OCI-M1 (cell line): ENCODE measurements at regions not wholly inside any gene's neighbourhood (a gene's known extent, or its start where the extent isn't known, plus 50 kb on each side); places are given as distances from the start of the nearest gene placed in this dataset.

Experiments
- DNase-seq: peaks from one replicate; lab custom pipeline; 2025; lab: John Stamatoyannopoulos, UW

DNA sequence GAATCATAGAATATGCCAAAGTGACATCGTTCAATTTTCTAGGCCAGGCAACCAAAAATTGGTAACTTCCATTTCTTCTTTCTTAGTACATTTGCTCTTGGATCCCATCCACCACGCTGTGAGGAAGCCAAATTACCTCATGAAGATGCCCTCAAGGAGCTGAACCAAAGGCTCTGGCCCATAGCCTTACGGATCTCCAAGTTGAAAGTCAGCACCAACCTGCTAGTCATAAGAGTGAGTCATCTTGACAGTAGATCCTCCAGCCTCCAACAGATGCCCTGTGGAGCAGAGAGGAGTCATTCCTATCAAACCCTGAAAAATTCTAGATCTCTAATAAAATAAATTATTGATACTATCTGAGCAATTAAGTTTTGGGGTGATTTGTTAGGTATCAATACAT, 322.5 kb upstream of the COL8A1 start:
- DNase-seq: no peak

DNA sequence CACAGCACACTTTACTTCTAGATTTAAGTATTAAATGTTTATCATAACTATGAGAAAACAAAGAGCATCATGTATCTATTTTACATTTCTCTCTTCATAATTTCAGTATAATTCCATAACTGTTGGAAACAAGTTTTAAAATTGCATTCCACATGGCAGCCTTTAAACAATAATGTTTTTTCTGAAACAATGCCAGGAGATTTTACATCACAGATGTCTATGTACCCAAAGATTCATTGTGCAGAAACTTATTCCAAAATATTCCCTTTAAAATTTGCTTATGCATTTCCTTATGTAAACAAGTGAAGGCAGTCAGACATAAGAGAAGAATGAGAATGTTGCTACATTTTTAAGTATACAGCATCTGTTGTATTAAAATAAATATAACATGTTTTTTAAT, 324.9 kb upstream of the COL8A1 start:
- DNase-seq: no peak

DNA sequence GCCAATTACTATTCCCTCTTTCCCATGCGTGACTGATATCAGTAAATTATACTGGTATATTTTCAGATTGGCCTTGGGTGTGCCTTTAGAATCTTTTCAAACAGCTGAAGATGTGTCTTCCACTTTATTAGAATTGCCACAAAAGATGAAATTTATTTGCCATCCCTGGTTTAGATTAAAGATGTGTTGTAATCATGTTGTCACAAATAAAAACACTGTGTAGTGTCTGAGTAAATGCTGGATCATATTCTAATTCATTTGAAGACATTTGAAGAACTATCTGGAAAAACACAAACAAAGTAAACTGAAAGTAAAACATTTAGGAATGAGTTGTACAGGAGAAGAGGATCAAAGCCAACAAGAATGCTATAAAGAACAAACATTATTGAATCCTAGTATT, 339.7 kb upstream of the COL8A1 start:
- no peak for DNase-seq

DNA sequence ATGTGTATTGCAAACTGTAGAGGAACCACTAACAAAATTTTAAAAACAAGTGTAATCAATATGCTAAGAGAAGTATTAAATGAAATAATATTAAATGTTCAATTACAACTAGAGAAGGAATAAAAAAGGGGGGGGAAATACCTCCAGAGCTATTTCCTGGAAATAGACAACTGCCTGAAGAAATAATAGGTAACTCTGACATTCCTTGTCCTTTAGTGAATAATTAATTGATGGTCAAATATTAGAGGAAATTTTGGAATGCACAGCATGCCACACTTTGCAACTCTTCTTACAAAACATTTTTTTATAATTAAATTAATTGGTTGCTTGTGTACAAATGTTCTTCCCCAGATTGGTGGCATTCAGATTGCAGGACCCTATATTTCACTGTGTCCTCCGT, 342.6 kb upstream of the COL8A1 start:
- no peak for DNase-seq

DNA sequence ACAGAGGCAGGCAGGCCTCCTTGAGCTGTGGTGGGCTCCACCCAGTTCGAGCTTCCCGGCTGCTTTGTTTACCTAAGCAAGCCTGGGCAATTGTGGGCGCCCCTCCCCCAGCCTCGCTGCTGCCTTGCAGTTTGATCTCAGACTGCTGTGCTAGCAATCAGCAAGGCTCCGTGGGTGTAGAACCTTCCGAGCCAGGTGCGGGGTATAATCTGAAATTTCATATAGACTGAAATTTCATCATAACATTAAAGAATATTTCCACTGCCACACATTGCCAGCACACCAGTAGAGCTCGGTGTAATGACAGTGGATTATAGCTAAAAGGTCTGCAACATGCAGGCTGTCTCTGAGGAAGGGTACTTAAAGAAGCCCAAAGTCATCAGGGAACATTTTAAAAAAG, 344.3 kb upstream of the COL8A1 start:
- DNase-seq: peak; percentile 15

DNA sequence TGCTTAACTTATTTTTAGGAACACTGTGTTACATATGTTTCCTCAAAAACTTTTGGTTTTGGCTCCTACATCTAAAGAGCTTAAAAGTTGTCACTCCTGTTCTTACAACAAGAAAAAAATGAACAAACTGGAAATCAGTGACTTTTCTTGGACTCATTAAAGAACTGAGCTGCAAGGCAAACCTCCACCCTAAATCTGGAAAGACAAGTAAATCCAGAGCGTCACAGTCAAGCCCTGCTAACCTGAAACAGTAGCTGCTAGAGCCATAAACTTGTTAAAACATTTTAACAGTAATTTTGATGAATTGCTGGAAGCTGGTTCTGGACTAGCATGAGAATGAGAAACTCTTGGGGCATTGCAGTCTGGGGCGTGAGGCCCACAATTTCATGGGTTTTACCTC, 350.5 kb upstream of the COL8A1 start:
- DNase-seq: no peak

DNA sequence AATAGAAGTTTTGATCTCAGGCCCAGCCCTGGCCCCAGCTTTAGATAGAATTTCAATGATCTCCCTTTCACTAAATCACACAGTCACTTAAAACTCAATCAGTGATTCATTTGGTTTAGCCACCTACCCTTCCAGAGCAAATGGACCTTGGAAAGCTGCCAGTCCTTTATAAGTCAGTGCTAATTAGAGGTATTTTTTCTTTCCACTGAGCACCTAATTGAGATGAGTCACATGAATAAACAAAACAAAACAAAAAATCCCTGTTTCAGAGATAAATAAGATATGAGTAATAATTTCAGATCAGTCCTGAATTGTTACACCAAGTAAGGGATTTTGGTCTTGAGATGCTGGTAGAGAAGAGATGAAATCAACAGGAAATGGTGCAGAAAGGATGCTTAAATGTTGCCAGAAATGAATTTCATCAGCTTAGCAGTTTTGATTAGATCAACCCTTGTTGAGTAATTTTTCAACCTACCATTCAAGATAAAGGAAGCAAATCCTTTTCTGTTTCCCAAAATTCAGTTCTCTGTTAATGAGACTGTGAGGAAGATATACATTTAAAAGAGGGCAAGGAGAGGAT, 352.0 kb upstream of the COL8A1 start:
- DNase-seq: no peak

DNA sequence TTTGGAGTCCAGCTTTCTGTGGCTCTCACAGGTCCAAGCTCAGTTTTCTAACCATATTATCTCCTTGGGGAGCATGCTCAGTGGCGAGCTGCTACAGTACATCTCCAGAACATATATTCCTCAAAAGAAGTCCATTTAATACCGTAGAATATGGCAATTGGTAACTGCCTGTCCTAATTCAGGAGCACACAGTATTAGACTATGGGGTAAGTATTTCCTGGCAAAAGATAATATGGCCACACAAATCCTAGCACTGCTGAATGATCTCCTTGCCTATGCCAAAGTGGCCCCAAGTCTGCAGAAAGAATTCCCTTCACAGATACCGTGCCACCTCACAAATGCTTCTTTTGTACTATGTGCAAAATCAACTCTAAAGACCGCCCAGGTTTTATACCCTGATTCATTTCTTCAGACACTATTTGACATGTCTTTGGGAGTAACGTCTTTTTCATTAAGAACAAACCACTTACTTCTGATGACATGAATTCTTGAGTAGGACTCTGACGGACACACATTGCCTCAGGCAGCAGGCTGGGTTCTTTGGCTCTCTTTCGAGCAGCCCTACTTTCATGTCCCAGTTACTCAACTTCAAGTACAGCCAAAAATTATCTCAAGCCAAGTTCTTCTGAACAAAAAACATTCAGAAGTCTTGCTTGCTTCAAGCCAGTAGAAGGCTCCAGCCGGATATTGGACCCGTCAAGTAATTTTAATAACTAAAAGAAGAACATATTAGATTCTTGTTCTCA, 368.3 kb upstream of the DCBLD2 start:
- DNase-seq: no peak

DNA sequence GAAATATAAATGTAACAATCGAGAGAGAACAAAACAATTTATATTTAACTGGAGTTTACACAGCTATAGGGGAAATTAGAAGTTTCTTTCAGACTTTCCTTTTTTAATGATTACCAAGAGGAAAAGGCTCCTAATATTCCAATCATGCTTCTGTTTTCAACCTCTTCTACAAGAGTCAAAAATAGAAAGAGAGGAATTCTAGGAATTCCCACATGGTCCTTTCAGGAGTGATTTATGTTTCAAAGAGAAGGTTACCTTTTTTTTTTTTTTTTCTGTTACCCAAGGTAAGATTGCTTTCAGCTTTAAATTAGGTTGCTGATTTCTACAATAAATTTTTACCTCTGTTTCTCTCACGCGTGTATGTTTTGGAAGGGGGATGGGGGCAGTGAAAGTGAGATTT, 355.3 kb upstream of the DCBLD2 start:
- DNase-seq: no peak

DNA sequence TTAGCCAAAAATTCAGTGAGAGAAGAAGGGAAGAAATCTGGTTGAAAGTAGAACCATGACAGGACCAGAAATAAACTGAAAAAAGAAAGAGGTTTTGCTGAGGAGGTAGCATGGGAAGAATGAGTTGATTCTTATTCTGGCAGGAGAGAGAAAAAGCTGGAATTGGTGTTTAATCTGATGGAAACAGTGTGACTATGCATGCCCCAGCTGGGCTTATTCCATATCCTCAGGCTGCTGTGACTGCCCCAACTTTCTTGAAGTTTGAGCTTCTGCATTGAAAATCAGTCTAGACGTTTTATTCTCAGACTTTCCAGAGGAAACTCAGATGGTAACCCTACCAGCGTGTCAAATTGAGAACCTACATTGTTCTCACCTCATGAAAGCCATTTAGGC, 352.5 kb upstream of the DCBLD2 start:
- no peak for DNase-seq

DNA sequence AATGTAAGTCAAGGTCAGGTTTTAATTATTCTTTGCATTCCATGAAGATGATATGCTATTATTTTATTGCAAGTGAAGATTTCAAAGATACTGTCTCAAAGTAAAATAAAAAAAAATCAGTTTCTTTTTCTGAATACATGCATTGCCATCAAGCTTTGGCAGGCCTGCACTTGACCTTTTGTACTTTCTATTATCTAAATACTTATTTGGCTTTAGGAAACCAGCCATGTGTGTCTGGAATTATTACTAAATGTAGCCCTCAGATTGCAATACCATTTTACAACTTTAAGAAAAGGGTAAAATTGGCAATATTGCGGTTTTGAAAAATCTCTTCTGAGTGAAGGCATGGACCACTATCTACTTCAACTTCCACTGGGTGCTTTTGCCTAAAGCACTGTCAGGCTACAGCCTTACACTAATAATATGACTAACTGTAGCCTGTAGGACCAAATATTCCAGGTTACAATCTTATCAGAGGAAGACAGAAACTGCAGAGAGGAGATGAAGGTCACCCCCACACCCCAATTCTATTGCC, 349.4 kb upstream of the DCBLD2 start:
- no peak for DNase-seq

DNA sequence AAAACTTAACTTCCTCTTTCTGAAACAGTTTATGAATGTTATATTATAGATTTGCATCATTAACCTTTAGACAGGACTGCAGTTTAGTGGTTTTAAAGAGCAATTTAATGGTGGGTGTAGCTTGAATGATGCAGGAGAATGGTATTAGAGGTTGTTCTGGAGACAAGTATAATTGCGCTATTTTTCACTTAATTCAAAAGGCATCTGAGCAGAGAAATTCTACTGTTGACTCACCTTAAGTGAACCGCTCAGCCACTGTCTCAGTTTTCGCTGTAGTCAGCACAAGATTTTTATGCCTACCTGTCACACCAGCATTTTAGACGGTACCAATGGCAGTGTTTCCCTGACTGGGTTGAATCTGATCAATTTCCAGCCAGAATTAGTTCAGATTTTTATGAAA, 348.8 kb upstream of the DCBLD2 start:
- DNase-seq: no peak

DNA sequence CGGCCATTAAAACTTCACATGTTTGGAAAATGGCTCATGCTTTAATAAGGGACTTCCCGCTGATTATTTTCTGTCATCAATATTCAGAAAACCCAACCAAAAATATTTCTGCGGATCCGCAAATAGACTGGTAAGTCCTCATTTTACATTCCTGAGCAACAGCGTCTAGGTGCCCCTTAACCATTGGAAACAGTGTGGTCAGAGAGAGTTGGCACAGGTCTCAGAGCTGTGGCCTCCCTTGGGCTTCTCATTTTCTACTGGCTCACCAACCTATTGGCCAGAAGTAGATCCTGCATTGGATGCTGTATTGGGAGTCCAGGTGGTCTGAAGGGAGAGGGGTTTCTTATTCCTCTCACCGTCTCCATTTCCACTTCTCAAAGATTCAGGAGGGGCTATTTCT, 348.1 kb upstream of the DCBLD2 start:
- DNase-seq: no peak

DNA sequence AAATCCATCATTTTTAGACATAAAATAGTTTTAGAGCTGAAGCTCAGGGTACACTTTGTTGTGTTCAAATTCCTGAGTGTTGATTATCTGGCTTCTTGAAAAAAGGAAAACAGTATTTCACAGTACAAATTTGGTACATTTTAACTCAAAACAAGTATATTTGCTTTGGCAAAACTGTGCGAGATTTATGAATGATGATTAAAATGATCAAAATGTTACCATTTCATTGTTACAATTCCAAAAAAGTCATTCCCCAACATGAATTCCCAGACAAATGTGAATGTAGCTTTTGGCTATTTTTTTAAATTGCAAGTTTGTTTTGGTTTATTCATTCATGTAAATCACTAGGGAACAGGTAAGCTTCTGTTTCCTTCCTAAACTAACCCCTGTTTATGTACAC, 347.4 kb upstream of the DCBLD2 start:
- no peak for DNase-seq

DNA sequence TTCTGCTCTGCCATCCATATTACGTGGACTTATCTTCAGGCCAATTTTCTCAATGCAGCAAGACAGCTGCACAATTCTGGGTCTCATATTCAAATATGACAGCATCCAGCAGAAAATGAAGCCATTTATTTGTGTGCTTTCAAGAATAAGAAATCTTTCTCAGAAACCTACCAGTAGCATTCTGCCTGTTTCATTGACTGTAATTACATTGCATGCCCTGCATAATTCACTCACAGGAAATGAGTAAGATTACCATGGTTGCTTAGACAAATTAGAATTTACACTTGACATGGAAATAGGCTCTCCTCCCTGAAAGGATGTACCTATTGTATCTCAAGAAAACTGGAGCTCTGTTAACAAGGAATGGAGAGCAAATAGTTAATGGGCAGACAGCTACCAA, 346.6 kb upstream of the DCBLD2 start:
- DNase-seq: no peak

DNA sequence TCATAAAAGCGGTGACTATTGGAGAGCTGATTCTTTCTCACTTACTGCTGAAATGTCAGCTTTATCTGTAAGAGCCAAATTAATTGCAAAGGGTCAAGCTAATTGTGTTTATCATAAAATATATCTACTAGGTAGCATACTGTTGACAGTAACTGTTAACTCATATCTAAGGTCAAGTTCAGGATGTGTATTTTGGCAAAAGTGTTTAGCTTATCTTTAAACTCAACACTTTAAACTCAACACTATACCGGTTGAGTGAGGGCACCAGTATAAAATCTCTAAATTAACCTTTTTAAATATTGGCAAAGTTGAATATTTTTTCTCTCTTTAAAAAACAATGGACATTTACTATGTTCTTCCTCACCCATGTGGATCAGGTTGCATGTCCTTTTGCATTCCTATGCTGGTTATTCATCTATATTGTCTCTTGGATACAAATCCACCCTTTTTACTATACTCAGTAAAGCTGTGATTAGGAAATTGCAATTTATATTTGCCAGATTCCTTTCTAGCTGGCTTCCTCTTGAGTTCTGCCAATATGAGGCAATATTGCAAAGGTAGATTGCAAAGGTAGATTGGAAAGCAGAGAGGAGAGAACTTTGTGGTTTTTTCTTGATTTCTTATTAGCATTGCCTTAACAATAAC, 344.6 kb upstream of the DCBLD2 start:
- no peak for DNase-seq

DNA sequence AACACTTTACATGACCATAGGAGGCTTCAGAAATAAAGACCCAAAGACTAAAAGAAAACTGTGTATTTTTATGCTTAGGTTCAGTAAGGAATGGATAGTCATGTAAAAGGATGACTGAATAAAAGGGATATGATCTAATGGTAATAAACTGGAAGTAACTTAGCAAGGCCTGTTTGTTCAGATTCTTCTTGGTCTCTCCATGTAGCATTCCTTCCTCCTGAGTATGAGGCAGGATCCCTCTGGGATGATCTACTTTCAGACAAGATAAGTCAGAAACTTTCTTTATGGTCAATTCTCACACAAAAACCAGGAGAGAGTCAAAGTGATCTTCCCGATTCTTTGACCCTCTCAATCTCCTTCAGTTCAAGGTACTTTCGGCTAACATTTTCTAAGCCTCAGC, 340.8 kb upstream of the DCBLD2 start:
- DNase-seq: no peak

DNA sequence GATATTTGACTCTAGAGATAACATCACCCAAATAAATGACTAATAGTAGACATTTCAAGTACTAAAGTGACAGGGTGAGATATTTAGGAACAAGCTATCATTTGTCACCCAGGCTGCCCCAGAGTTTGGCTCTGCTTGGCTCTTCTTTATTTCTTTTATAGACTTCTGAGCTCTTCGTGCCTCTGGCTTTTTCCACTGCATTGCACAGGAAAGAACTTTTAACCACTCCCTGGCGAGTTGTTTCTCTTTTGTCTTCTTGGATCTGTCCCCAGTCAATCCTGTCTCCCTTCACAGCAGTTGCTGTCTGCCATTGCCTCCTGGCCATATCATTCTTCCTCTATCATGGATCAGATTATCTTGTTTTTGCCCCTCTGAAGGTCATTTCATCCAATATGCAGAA, 339.2 kb upstream of the DCBLD2 start:
- no peak for DNase-seq

DNA sequence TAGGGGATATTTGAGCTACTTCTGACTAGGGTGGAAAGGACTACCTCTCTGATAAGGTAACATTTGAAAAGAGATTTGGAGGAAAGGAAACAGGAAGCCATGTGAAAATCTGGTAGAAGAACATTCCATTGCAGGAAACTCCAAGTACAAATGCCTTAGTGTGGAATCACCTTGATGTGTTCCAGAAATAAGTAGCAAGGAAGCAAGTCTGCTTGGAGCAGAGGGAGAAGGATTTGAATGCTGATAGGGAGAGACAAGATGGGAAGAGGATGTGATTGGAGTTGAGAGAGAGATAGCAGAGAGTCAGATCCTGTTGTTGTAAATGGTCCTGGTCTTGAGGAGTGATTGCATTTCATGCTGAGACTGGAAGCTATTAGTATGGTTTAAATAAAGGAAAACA, 335.1 kb upstream of the DCBLD2 start:
- no peak for DNase-seq

DNA sequence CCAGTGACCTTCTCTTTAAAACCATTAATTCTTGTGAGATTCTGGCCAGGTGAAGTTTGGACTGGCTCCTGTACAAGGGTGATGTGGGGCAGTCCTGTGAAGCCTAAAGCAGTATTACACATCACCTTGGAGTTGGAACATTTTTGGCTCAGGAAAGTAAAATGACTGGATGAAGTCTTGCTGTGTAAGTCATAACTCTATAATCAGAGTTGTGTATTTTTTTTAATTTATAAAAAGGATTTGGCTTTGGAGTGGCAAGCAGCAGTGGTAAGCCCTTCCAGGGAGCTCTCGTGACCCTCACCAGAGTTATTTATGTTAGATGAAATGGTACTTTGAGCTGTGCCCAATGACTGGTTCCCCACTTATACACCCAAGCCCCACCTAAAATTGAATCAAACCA, 331.2 kb upstream of the DCBLD2 start:
- no peak for DNase-seq

DNA sequence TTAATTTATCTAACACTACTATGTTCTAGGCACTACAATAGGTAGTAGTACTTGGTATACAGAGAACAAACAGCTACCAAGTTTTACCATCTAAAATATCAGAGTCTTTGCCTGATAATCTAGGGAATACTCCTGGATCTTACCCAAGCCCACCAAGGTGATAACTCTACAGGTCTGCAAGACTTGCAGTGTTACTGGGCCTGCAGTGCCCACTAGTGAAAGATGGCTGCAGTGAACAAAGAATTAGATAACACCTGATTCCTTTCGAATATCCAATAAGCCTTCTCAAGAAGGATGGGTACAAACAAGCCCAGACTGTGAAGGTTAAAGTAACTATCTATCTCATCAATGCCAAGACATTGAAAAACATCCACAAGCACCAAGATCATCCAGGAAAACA, 317.0 kb upstream of the DCBLD2 start:
- DNase-seq: no peak

DNA sequence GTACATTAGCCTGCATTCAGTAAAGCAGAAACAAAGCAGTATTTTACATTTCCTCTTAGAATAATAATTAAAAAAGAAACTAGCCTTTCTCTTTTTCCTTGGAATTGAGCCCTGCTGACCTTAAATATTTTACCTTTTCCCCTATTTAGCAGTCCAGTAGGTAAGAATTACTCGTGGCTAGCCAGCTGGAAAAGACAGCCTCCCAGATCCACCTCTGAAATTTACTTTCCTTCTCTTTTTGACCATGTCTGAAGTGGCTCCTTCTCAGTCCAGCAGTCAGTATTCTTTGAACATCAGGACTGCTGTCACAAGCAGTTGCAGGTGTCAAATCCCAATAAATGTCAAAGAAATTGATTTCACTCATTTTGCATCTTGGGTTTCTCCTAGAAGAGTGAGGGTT, 311.5 kb upstream of the DCBLD2 start:
- no peak for DNase-seq

DNA sequence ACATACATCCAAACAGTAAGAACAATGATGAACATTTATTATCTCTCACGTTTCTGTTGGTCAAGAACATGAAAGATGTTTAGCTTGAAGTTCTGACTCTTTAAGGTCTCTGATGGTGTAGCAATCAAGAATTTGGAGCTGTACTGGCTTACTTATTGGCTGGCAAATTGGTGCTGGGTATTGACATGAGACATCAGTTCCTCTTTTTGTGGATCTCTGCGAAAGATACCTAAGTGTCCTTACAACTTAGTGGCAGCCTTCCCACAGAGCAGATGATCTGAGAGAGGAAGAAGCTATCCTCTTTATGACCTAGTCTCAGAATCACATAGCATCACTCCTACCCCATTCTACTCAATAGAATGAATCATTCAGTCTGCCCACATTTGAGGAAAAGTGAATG, 309.8 kb upstream of the DCBLD2 start:
- DNase-seq: peak; percentile 52

DNA sequence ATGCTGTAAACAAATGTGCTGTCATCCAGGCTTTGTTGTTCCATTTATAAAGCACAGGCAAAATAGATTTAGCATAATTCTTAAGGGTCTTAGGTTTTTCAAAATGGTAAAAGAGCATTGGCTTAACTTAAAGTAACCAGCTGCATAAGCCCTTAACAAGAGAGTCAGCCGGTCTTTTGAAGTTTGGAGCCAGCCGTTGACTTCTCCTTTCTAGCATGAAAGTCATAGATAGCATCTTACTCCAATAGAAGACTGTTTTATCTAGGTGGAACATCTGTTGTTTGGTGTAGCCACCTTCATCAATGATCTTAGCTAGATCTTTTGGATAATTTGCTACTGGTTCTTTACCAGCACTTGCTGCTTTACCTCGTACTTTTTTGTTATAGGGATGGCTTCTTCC, 297.5 kb upstream of the DCBLD2 start:
- DNase-seq: peak; percentile 57
